ENCODE measurements at regions not wholly inside any gene's neighbourhood (a gene's known extent, or its start where the extent isn't known, plus 50 kb on each side); places are given as distances from the start of the nearest gene placed in this dataset.

DNA sequence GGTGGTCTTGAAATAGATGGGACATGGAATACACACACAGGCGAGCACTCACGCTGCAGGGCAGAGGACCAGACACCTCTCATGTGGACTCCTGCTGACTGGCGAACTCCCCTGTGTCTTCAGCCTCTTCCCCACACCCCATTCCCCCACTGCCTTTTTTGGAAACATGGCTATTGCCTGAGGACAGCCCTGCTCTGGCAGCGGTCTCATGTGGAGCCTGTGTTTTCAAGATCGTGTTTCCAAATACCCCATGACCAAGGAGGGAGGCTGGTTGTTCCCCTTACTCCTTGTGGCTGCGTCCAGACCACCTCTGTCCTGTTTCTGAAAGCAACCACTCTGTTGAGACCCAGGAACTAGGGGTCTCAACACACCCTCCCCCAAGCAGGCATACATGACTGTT is 119.4 kb downstream of the C1orf94 start (continued):
- TF ChIP-seq, protein P1, sequence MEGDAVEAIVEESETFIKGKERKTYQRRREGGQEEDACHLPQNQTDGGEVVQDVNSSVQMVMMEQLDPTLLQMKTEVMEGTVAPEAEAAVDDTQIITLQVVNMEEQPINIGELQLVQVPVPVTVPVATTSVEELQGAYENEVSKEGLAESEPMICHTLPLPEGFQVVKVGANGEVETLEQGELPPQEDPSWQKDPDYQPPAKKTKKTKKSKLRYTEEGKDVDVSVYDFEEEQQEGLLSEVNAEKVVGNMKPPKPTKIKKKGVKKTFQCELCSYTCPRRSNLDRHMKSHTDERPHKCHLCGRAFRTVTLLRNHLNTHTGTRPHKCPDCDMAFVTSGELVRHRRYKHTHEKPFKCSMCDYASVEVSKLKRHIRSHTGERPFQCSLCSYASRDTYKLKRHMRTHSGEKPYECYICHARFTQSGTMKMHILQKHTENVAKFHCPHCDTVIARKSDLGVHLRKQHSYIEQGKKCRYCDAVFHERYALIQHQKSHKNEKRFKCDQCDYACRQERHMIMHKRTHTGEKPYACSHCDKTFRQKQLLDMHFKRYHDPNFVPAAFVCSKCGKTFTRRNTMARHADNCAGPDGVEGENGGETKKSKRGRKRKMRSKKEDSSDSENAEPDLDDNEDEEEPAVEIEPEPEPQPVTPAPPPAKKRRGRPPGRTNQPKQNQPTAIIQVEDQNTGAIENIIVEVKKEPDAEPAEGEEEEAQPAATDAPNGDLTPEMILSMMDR (conservative IDR thresholded peaks at IDR 0.05; ENCODE audit: low read depth in 2 of 2), result no peak
- no peak for TF ChIP-seq POLR2AphosphoS5 (IDR thresholded peaks at IDR 0.05; ENCODE audit: low read depth)
- no peak for TF ChIP-seq ZNF331 (CRISPR knock-in tag; IDR thresholded peaks at IDR 0.05; ENCODE audit: low read depth)
- no peak for TF ChIP-seq CREB1 (CRISPR knock-in tag; IDR thresholded peaks at IDR 0.05; ENCODE audit: low read depth)
- no peak for TF ChIP-seq JUNB (IDR thresholded peaks at IDR 0.05; ENCODE audit: unreplicated experiment)
- TF ChIP-seq, protein P2, sequence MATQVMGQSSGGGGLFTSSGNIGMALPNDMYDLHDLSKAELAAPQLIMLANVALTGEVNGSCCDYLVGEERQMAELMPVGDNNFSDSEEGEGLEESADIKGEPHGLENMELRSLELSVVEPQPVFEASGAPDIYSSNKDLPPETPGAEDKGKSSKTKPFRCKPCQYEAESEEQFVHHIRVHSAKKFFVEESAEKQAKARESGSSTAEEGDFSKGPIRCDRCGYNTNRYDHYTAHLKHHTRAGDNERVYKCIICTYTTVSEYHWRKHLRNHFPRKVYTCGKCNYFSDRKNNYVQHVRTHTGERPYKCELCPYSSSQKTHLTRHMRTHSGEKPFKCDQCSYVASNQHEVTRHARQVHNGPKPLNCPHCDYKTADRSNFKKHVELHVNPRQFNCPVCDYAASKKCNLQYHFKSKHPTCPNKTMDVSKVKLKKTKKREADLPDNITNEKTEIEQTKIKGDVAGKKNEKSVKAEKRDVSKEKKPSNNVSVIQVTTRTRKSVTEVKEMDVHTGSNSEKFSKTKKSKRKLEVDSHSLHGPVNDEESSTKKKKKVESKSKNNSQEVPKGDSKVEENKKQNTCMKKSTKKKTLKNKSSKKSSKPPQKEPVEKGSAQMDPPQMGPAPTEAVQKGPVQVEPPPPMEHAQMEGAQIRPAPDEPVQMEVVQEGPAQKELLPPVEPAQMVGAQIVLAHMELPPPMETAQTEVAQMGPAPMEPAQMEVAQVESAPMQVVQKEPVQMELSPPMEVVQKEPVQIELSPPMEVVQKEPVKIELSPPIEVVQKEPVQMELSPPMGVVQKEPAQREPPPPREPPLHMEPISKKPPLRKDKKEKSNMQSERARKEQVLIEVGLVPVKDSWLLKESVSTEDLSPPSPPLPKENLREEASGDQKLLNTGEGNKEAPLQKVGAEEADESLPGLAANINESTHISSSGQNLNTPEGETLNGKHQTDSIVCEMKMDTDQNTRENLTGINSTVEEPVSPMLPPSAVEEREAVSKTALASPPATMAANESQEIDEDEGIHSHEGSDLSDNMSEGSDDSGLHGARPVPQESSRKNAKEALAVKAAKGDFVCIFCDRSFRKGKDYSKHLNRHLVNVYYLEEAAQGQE (IDR thresholded peaks at IDR 0.05; ENCODE audit: unreplicated experiment), result no peak
- TF ChIP-seq, protein P3, sequence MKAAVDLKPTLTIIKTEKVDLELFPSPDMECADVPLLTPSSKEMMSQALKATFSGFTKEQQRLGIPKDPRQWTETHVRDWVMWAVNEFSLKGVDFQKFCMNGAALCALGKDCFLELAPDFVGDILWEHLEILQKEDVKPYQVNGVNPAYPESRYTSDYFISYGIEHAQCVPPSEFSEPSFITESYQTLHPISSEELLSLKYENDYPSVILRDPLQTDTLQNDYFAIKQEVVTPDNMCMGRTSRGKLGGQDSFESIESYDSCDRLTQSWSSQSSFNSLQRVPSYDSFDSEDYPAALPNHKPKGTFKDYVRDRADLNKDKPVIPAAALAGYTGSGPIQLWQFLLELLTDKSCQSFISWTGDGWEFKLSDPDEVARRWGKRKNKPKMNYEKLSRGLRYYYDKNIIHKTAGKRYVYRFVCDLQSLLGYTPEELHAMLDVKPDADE (IDR thresholded peaks at IDR 0.05), result no peak
- TF ChIP-seq NANOG (IDR thresholded peaks at IDR 0.05; ENCODE audit: borderline replicate concordance), result no peak

DNA sequence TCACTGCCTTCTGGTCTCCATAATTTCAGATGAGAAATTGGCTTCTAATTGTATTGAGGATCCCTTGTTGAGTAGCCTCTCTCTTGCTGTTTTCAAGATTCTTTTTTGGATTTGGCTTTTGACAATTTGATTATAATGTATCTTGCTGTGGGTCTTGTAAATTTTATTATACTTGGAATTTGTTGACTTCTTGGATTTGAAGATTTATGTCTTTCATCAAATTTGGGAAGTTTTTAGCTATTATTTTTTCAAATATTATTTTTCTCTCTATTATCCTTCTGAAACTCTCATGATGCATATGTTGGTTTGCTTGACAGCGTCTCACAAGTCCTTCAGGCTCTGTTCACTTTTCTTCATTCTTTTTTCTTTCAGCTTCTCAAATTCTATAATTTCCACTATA is 126.1 kb downstream of the C1orf94 start:
- H3K79me2 ChIP-seq (replicated peaks; ENCODE audit: insufficient read depth), result no peaks in the 10 kb centered on the region
- no peak for TF ChIP-seq ZNF114 (CRISPR knock-in tag; IDR thresholded peaks at IDR 0.05)
- no peak for TF ChIP-seq STAT1 (IDR thresholded peaks at IDR 0.05; ENCODE audit: unreplicated experiment)
- TF ChIP-seq, protein P2 (IDR thresholded peaks at IDR 0.05; ENCODE audit: unreplicated experiment), result no peak
- TF ChIP-seq, protein P3 (IDR thresholded peaks at IDR 0.05), result no peak
- TF ChIP-seq CREB1 (CRISPR knock-in tag; IDR thresholded peaks at IDR 0.05; ENCODE audit: low read depth), result no peak
- TF ChIP-seq ZNF331 (CRISPR knock-in tag; IDR thresholded peaks at IDR 0.05; ENCODE audit: low read depth), result no peak
- TF ChIP-seq, protein P1 (conservative IDR thresholded peaks at IDR 0.05; ENCODE audit: low read depth in 2 of 2), result no peak
- TF ChIP-seq EZH2phosphoT487 (IDR thresholded peaks at IDR 0.05; ENCODE audit: unreplicated experiment), result no peak
- no peak for TF ChIP-seq JUNB (IDR thresholded peaks at IDR 0.05; ENCODE audit: unreplicated experiment)

More for the DNA sequence above, 126.1 kb downstream of the C1orf94 start:
- Histone ChIP-seq H3F3A (replicated peaks; ENCODE audit: low read depth) (no peaks in the 10 kb centered on the region), H3K27ac (ENCODE audit: low read depth) (no peak overlapping the region), H4K20me1 (replicated peaks; ENCODE audit: insufficient read depth) (no peaks in the 10 kb centered on the region), H3K36me3 (ENCODE audit: insufficient read depth) (no peaks in the 10 kb centered on the region), H3K9me2 (ENCODE audit: insufficient read depth) (no peaks in the 10 kb centered on the region; the same call in 1 of the 2 replicates), H3K4me2 (no peak overlapping the region), H3K4me3 (no peak overlapping the region), H2AFZ (no peak overlapping the region), H3K4me1 (ENCODE audit: insufficient read depth) (no peaks in the 10 kb centered on the region), H3K27me3 (ENCODE audit: insufficient read depth) (no peaks in the 10 kb centered on the region)
- H3K9me3 Mint-ChIP-seq, result peaks cover 4% of the 10 kb centered on the region; the same call in 1 of the 3 replicates
- no peak overlapping the region for H3K27ac Mint-ChIP-seq
- no peak overlapping the region for H3K4me3 Mint-ChIP-seq
- H3K27me3 Mint-ChIP-seq (ENCODE audit: insufficient read depth, low read depth, poor library complexity), result peaks cover 2% of the 10 kb centered on the region
- no peak for ATAC-seq
- no peaks in the 10 kb centered on the region for H3K4me1 Mint-ChIP-seq
- no peaks in the 10 kb centered on the region for H3K36me3 Mint-ChIP-seq (ENCODE audit: low read depth)
- DNase-seq (ENCODE audit: low spot score), result no peak

All from GM23338 (cell line).